IMR-90 (cell line): ENCODE measurements at regions not wholly inside any gene's neighbourhood (a gene's known extent, or its start where the extent isn't known, plus 50 kb on each side); places are given as distances from the start of the nearest gene placed in this dataset.

ENCODE experiments used
- ATAC-seq: fragments of 200-7000 bp; cut with Tn5 transposase; 2 replicates; pipeline ENCODE4 v1.9.1; 2020; ENCODE audit warnings: low read depth, mild to moderate bottlenecking, moderate library complexity
- BruUV-seq: library from RNA; stranded (reverse); fragments of 400-500 nt; replicated peaks from 2 replicates; lab custom pipeline; 2021; lab: Mats Ljungman, UMichigan
- CTCF ChIA-PET: fragments of 300-600 bp; formaldehyde crosslinking; extraction: SDS; loops from one replicate; lab custom pipeline; 2021; ENCODE audit warnings: antibody characterized with exemption; lab: Yijun Ruan, JAX
- POLR2A ChIA-PET: fragments of 300-600 bp; sonication (Branson Sonifier 250); formaldehyde crosslinking; loops from one replicate; lab custom pipeline; 2022; ENCODE audit warnings: antibody characterized with exemption; ENCODE audit not compliant: unreplicated experiment; lab: Charles Lee
- DNase-seq: peaks from one replicate; pipeline ENCODE4 v3.0.0; 2013
- H2AFZ ChIP-seq: replicated peaks from 2 replicates; pipeline ENCODE3; 2013; ENCODE audit warnings: low read length, mild to moderate bottlenecking; ENCODE audit not compliant: poor library complexity
- H2AK5ac ChIP-seq: 2 replicates; pipeline ENCODE4 v1.6.1; 2013; ENCODE audit warnings: low read depth, low read length, inconsistent platforms
- H2AK9ac ChIP-seq: replicated peaks from 2 replicates; pipeline ENCODE3; 2013; ENCODE audit warnings: mild to moderate bottlenecking, low read depth, low read length, moderate library complexity; ENCODE audit not compliant: poor library complexity
- H2BK120ac ChIP-seq: 2 replicates; pipeline ENCODE4 v1.6.1; 2013; ENCODE audit warnings: low read depth, low read length, inconsistent platforms
- H2BK15ac ChIP-seq: 3 replicates; pipeline ENCODE4 v1.6.1; 2013; ENCODE audit warnings: low read depth, low read length, inconsistent platforms
- H2BK20ac ChIP-seq: 2 replicates; pipeline ENCODE4 v1.6.1; 2013; ENCODE audit warnings: low read depth, mild to moderate bottlenecking, inconsistent platforms, low read length, moderate library complexity
- H2BK5ac ChIP-seq: 2 replicates; pipeline ENCODE4 v1.6.1; 2013; ENCODE audit warnings: mild to moderate bottlenecking, low read depth, low read length, inconsistent platforms; ENCODE audit not compliant: poor library complexity, severe bottlenecking
- H3K14ac ChIP-seq: replicated peaks from 2 replicates; pipeline ENCODE4 v1.6.1; 2013; ENCODE audit warnings: low read depth, low read length, inconsistent platforms
- H3K18ac ChIP-seq: 2 replicates; pipeline ENCODE4 v1.6.1; 2013; ENCODE audit warnings: low read depth, low read length, control low read depth
- H3K23ac ChIP-seq: 2 replicates; pipeline ENCODE4 v1.6.1; 2013; ENCODE audit warnings: low read depth, low read length, inconsistent platforms
- H3K27ac ChIP-seq: 2 replicates; pipeline ENCODE4 v1.5.1; 2013; ENCODE audit warnings: mild to moderate bottlenecking, control low read depth, low read length; ENCODE audit not compliant: insufficient read depth
- H3K27me3 ChIP-seq: 2 replicates; pipeline ENCODE4 v1.6.1; 2013; ENCODE audit warnings: low read length; ENCODE audit not compliant: control insufficient read depth, insufficient read depth
- H3K36me3 ChIP-seq: 2 replicates; pipeline ENCODE4 v1.6.1; 2013; ENCODE audit warnings: low read length, mixed read lengths; ENCODE audit not compliant: control insufficient read depth, insufficient read depth
- H3K4ac ChIP-seq: 2 replicates; pipeline ENCODE4 v1.6.1; 2013; ENCODE audit warnings: low read depth, low read length, inconsistent platforms
- H3K4me1 ChIP-seq: 2 replicates; pipeline ENCODE4 v1.6.1; 2013; ENCODE audit warnings: low read length, mixed read lengths; ENCODE audit not compliant: control insufficient read depth, insufficient read depth
- H3K4me2 ChIP-seq: 2 replicates; pipeline ENCODE4 v1.6.1; 2013; ENCODE audit warnings: low read depth, mild to moderate bottlenecking, control low read depth, low read length, moderate library complexity
- H3K4me3 ChIP-seq: 2 replicates; pipeline ENCODE4 v1.5.1; 2013; ENCODE audit warnings: low read depth, mild to moderate bottlenecking, control low read depth, low read length, moderate library complexity; ENCODE audit not compliant: insufficient read depth
- H3K56ac ChIP-seq: 2 replicates; pipeline ENCODE4 v1.6.1; 2013; ENCODE audit warnings: low read length, inconsistent platforms; ENCODE audit not compliant: insufficient read depth; ENCODE audit errors: extremely low read depth
- H3K79me1 ChIP-seq, 2 experiments: 2 replicates each; pipeline ENCODE4 v1.6.1; 2013; ENCODE audit warnings: low read length in 2 of 2, inconsistent platforms in 1 of 2, low read depth in 1 of 2
- H3K9ac ChIP-seq: 2 replicates; pipeline ENCODE4 v1.6.1; 2013; ENCODE audit warnings: low read depth, low read length, control low read depth
- H3K9me1 ChIP-seq: 2 replicates; pipeline ENCODE4 v1.6.1; 2013; ENCODE audit warnings: low read length, inconsistent platforms; ENCODE audit not compliant: insufficient read depth
- H3K9me3 ChIP-seq: 2 replicates; pipeline ENCODE4 v1.6.1; 2013; ENCODE audit warnings: low read length; ENCODE audit not compliant: control insufficient read depth, insufficient read depth
- H4K20me1 ChIP-seq: 2 replicates; pipeline ENCODE4 v1.6.1; 2013; ENCODE audit warnings: low read length, inconsistent platforms; ENCODE audit not compliant: insufficient read depth
- H4K5ac ChIP-seq: 2 replicates; pipeline ENCODE4 v1.6.1; 2013; ENCODE audit warnings: mild to moderate bottlenecking, low read depth, low read length, control low read depth
- H4K8ac ChIP-seq, 2 experiments: 2 replicates each; pipeline ENCODE4 v1.6.1; 2013; ENCODE audit warnings: low read depth in 2 of 2, low read length in 2 of 2, control low read depth in 1 of 2, inconsistent platforms in 1 of 2
- H4K91ac ChIP-seq: 2 replicates; pipeline ENCODE4 v1.6.1; 2013; ENCODE audit warnings: low read depth, low read length, inconsistent platforms; ENCODE audit not compliant: insufficient read depth
- BHLHE40 ChIP-seq: fragments of 150-350 bp; IDR thresholded peaks from 2 replicates; pipeline ENCODE4 v1.6.1; 2016; ENCODE audit warnings: mild to moderate bottlenecking, low read depth, low read length
- CEBPB ChIP-seq: IDR thresholded peaks from 2 replicates; pipeline ENCODE4 v1.6.1; 2012; ENCODE audit warnings: low read depth, low read length, improper control_type of control experiment
- CHD1 ChIP-seq: IDR thresholded peaks from 2 replicates; pipeline ENCODE4 v1.6.1; 2012; ENCODE audit warnings: low read depth, low read length, improper control_type of control experiment
- CTCF ChIP-seq: conservative IDR thresholded peaks from 2 replicates; pipeline ENCODE4 v1.5.1; 2012; ENCODE audit warnings: mild to moderate bottlenecking, low read depth, low read length, improper control_type of control experiment
- ELK1 ChIP-seq: fragments of 150-350 bp; IDR thresholded peaks from 2 replicates; pipeline ENCODE4 v1.6.1; 2016; ENCODE audit warnings: low read depth, mild to moderate bottlenecking, low read length, moderate library complexity, borderline replicate concordance
- FOS ChIP-seq: fragments of 150-350 bp; IDR thresholded peaks from 2 replicates; pipeline ENCODE4 v1.6.1; 2016; ENCODE audit warnings: low read depth, low read length
- MAFK ChIP-seq: IDR thresholded peaks from 2 replicates; pipeline ENCODE4 v1.6.1; 2012; ENCODE audit warnings: low read depth, low read length, improper control_type of control experiment
- MXI1 ChIP-seq: IDR thresholded peaks from 2 replicates; pipeline ENCODE4 v1.6.1; 2012; ENCODE audit warnings: low read depth, mild to moderate bottlenecking, low read length, moderate library complexity, borderline replicate concordance
- NFE2L2 ChIP-seq: fragments of 150-350 bp; IDR thresholded peaks from 2 replicates; pipeline ENCODE4 v1.6.1; 2016; ENCODE audit warnings: low read depth, mild to moderate bottlenecking, low read length
- POLR2A ChIP-seq: IDR thresholded peaks from 2 replicates; pipeline ENCODE4 v1.6.1; 2012; ENCODE audit warnings: mild to moderate bottlenecking, low read depth, low read length
- RAD21 ChIP-seq: IDR thresholded peaks from 2 replicates; pipeline ENCODE4 v1.6.1; 2012; ENCODE audit warnings: low read length, improper control_type of control experiment
- RCOR1 ChIP-seq: IDR thresholded peaks from 2 replicates; pipeline ENCODE4 v1.6.1; 2012; ENCODE audit warnings: mild to moderate bottlenecking, low read length, improper control_type of control experiment; ENCODE audit not compliant: insufficient replicate concordance
- RFX5 ChIP-seq: IDR thresholded peaks from 2 replicates; pipeline ENCODE4 v1.8.0; 2012; ENCODE audit warnings: low read depth, mild to moderate bottlenecking, low read length, moderate library complexity
- USF2 ChIP-seq: fragments of 150-350 bp; IDR thresholded peaks from 2 replicates; pipeline ENCODE4 v1.6.1; 2017; ENCODE audit warnings: mild to moderate bottlenecking, antibody characterized with exemption, low read length, low read depth
- WGBS, 2 experiments: methylation state at CpG; one replicate each; pipeline versions ENCODE4 v1.1.5 to v1.1.7; 2013; ENCODE audit warnings: missing lambda C conversion rate in 2 of 2; ENCODE audit not compliant: insufficient read length in 1 of 2; ENCODE audit errors: extremely low coverage in 2 of 2; 5-methylcytosine and 5-hydroxymethylcytosine counted together
- dilution Hi-C: fragments of 300-500 bp; cut with HindIII; formaldehyde crosslinking; loops from one replicate; pipeline ENCODE4 v1.14.3; 2018; ENCODE audit warnings: low sequenced_read_pairs; ENCODE audit not compliant: unreplicated experiment
- in situ Hi-C: fragments of 300-500 bp; cut with MboI; formaldehyde crosslinking; loops from 3 replicates; pipeline ENCODE4 v1.14.3; 2019; ENCODE audit warnings: low sequenced_read_pairs, inconsistent platforms, mixed read lengths
- intact Hi-C: fragments of 100-400 bp; cut with micrococcal nuclease; formaldehyde crosslinking; loops from 2 replicates; pipeline ENCODE4 v1.10.0; 2022

GRCh38 chr4:147207911-147208310, 262.2 kb upstream of the TTC29 start:
- DNase-seq, result peak; percentile 19
- Histone ChIP-seq H4K5ac (no peak overlapping the region), H2BK20ac (no peak overlapping the region)

More at GRCh38 chr4:147207911-147208310, 262.2 kb upstream of the TTC29 start:
- H3K4ac ChIP-seq, result no peak overlapping the region
- intact Hi-C loops, result no loop called here
- H3K36me3 ChIP-seq, result no peaks in the 10 kb centered on the region
- no peak overlapping the region for H4K91ac ChIP-seq
- no peak for ATAC-seq
- no peak overlapping the region for H2BK5ac ChIP-seq
- no peak overlapping the region for H4K8ac ChIP-seq
- CTCF ChIA-PET, result interaction anchor here (0.7 kb wide), 1 partner anchor 13 kb away, joined by 3 read pairs; no protein-coding TSS in a partner anchor
- no peak overlapping the region for H3K27ac ChIP-seq
- H3K4me1 ChIP-seq, result no peaks in the 10 kb centered on the region
- no peaks in the 10 kb centered on the region for H4K20me1 ChIP-seq
- no peak overlapping the region; the same call in 1 of the 2 replicates for H3K18ac ChIP-seq
- TF ChIP-seq MXI1, result no peak
- TF ChIP-seq RAD21, result no peak
- TF ChIP-seq POLR2A, result no peak
- no peak for TF ChIP-seq CHD1
- TF ChIP-seq RCOR1, result no peak
- no peak for TF ChIP-seq MAFK
- no peak for TF ChIP-seq CTCF
- TF ChIP-seq ELK1, result no peak
- no peak for TF ChIP-seq NFE2L2
- no peak for TF ChIP-seq USF2
- TF ChIP-seq FOS, result no peak
- TF ChIP-seq CEBPB, result no peak
- TF ChIP-seq BHLHE40, result no peak
- TF ChIP-seq RFX5, result no peak
- no TSS peak for BruUV-seq
- peak overlapping the region; percentile 13; the same call in 1 of the 3 replicates for H2BK15ac ChIP-seq
- POLR2A ChIA-PET, result no interaction called here
- no peak overlapping the region for H3K9ac ChIP-seq
- no peaks in the 10 kb centered on the region for H3K9me1 ChIP-seq
- no peak overlapping the region for H2AK9ac ChIP-seq
- H3K27me3 ChIP-seq, result no peaks in the 10 kb centered on the region
- H3K4me3 ChIP-seq, result no peak overlapping the region
- dilution Hi-C loops, result no loop called here
- H2AFZ ChIP-seq, result no peak overlapping the region
- in situ Hi-C loops, result no loop called here
- no peak overlapping the region for H3K23ac ChIP-seq
- H3K56ac ChIP-seq, result no peak overlapping the region
- no peak overlapping the region for H3K4me2 ChIP-seq
- WGBS, 2 experiments, result 83% methylated on average over 1 of the region's 1 CpG; no CpG with 5 or more reads in 1 of the 2 experiments
- H3K14ac ChIP-seq, result no peak overlapping the region
- no peaks in the 10 kb centered on the region for H3K79me1 ChIP-seq
- no peak overlapping the region for H2AK5ac ChIP-seq
- no peak overlapping the region for H2BK120ac ChIP-seq
- no peaks in the 10 kb centered on the region for H3K9me3 ChIP-seq
